NCI-H82 treated with DMSO at 0.1 percent for 48 hours (cell line): ENCODE measurements at regions not wholly inside any gene's neighbourhood (a gene's known extent, or its start where the extent isn't known, plus 50 kb on each side); places are given as distances from the start of the nearest gene placed in this dataset.
A peak's percentile ranks its signal among the peaks of the same experiment; 100 is the strongest.
"Not testable (repeated sequence)": the region's sequence is repeated elsewhere in the genome, so short reads cannot be mapped to it uniquely, and the experiment has no call there.

Experiments used
- DNase-seq: peaks from one replicate; lab custom pipeline; 2025; ENCODE audit not compliant: unreplicated experiment; lab: John Stamatoyannopoulos, UW

GRCh38 chr7:47191316-47191715 lies 390.6 kb downstream of the TNS3 start:
- DNase-seq: no peak

- DNase-seq: peak; percentile 88
Observed at GRCh38 chr7:47190462-47190861, 391.4 kb downstream of the TNS3 start.

- DNase-seq: peak; percentile 62
Observed at GRCh38 chr7:47188653-47189315, 393.1 kb downstream of the TNS3 start.

- no peak for DNase-seq
Observed at GRCh38 chr7:47188136-47188535, 393.8 kb downstream of the TNS3 start.

- DNase-seq: no peak
Observed at GRCh38 chr7:47186316-47186715, 395.6 kb downstream of the TNS3 start.

GRCh38 chr7:47185839-47186238 lies 396.1 kb downstream of the TNS3 start:
- DNase-seq: no peak

- no peak for DNase-seq
Observed at GRCh38 chr7:47185170-47185569, 396.7 kb downstream of the TNS3 start.

- DNase-seq: no peak
Observed at GRCh38 chr7:47183862-47184590, 397.9 kb downstream of the TNS3 start.

- no peak for DNase-seq
Observed at GRCh38 chr7:47181746-47182361, 400.1 kb downstream of the TNS3 start.

GRCh38 chr7:47180516-47180826 lies 401.4 kb downstream of the TNS3 start:
- DNase-seq: no peak

- peak; percentile 84 for DNase-seq
Observed at GRCh38 chr7:47179812-47180515, 401.9 kb downstream of the TNS3 start.

- DNase-seq: not testable (repeated sequence)
Observed at GRCh38 chr7:47172602-47173539, 409.0 kb downstream of the TNS3 start.

- DNase-seq: no peak
Observed at GRCh38 chr7:47170516-47170915, 411.4 kb downstream of the TNS3 start.

GRCh38 chr7:47154791-47155190 lies 427.1 kb downstream of the TNS3 start:
- no peak for DNase-seq

GRCh38 chr7:47153576-47153975 lies 428.3 kb downstream of the TNS3 start:
- DNase-seq: no peak

GRCh38 chr7:47153058-47153457 lies 428.9 kb downstream of the TNS3 start:
- no peak for DNase-seq

GRCh38 chr7:47152307-47152706 lies 429.6 kb downstream of the TNS3 start:
- DNase-seq: no peak

- DNase-seq: no peak
Observed at GRCh38 chr7:47150497-47151260, 431.2 kb downstream of the TNS3 start.

GRCh38 chr7:47149971-47150370 lies 431.9 kb downstream of the TNS3 start:
- DNase-seq: no peak
